NB4 (cell line): ENCODE measurements at regions not wholly inside any gene's neighbourhood (a gene's known extent, or its start where the extent isn't known, plus 50 kb on each side); places are given as distances from the start of the nearest gene placed in this dataset.

ENCODE experiments used
- CTCF ChIP-seq: IDR thresholded peaks from one replicate; pipeline ENCODE4 v1.5.1; 2012; ENCODE audit warnings: low read depth, low read length
- MAX ChIP-seq: IDR thresholded peaks from 2 replicates; pipeline ENCODE4 v1.6.1; 2011; ENCODE audit warnings: low read depth, low read length
- MYC ChIP-seq: IDR thresholded peaks from 2 replicates; pipeline ENCODE4 v1.6.1; 2011; ENCODE audit warnings: low read depth, low read length
- POLR2A ChIP-seq: IDR thresholded peaks from 2 replicates; pipeline ENCODE4 v1.6.1; 2011; ENCODE audit warnings: mild to moderate bottlenecking; ENCODE audit not compliant: insufficient read length; ENCODE audit errors: extremely low read depth

GRCh38 chr1:71345491-71345890 lies 264.7 kb upstream of the ZRANB2 start:
- TF ChIP-seq CTCF (no peak), POLR2A (no peak), MAX (no peak), MYC (no peak)
